PC-9 (cell line): ENCODE measurements at regions not wholly inside any gene's neighbourhood (a gene's known extent, or its start where the extent isn't known, plus 50 kb on each side); places are given as distances from the start of the nearest gene placed in this dataset.

ENCODE experiments used
- BruUV-seq: library from RNA; stranded (reverse); fragments of 400-500 nt; replicated peaks from 2 replicates; lab custom pipeline; 2021; lab: Mats Ljungman, UMichigan
- CTCF ChIA-PET: fragments of 300-600 bp; sonication (Branson Sonifier 250); formaldehyde crosslinking; loops from one replicate; lab custom pipeline; 2022; ENCODE audit warnings: antibody characterized with exemption; lab: Charles Lee
- POLR2A ChIA-PET: fragments of 300-600 bp; sonication (Branson Sonifier 250); formaldehyde crosslinking; loops from one replicate; lab custom pipeline; 2022; ENCODE audit warnings: antibody characterized with exemption; ENCODE audit not compliant: unreplicated experiment; lab: Charles Lee
- DNase-seq, 2 experiments: peaks; one replicate each; pipeline versions ENCODE4 v3.0.0 to v3.0.0-alpha.2; 2015 to 2022; ENCODE audit warnings: mixed read lengths in 1 of 2
- H2AFZ ChIP-seq: fragments of 200-600 bp; sonication (generic); 2 replicates; pipeline ENCODE4 v1.8.1; 2017; ENCODE audit warnings: antibody characterized with exemption
- H3F3A ChIP-seq: fragments of 200-600 bp; sonication (generic); 2 replicates; pipeline ENCODE4 v1.8.1; 2017; ENCODE audit warnings: antibody characterized with exemption, mild to moderate bottlenecking, low read depth; ENCODE audit not compliant: insufficient read depth
- H3K27ac ChIP-seq: fragments of 200-600 bp; sonication (generic); 2 replicates; pipeline ENCODE4 v1.6.1; 2016; ENCODE audit warnings: mixed run types
- H3K27me3 ChIP-seq: fragments of 200-600 bp; sonication (generic); 2 replicates; pipeline ENCODE4 v1.6.1; 2016; ENCODE audit warnings: low read depth, mixed run types; ENCODE audit not compliant: insufficient read depth
- H3K36me3 ChIP-seq: fragments of 200-600 bp; sonication (generic); 2 replicates; pipeline ENCODE4 v1.6.1; 2016; ENCODE audit warnings: low read depth, mixed run types
- H3K4me1 ChIP-seq: fragments of 200-600 bp; sonication (generic); replicated peaks from 2 replicates; pipeline ENCODE4 v1.6.1; 2016; ENCODE audit warnings: mixed run types; ENCODE audit not compliant: insufficient read depth
- H3K4me2 ChIP-seq: fragments of 200-600 bp; sonication (generic); 2 replicates; pipeline ENCODE4 v1.6.1; 2017; ENCODE audit warnings: mixed run types
- H3K4me3 ChIP-seq: fragments of 200-600 bp; sonication (generic); 2 replicates; pipeline ENCODE4 v1.6.1; 2016; ENCODE audit warnings: mixed run types
- H3K79me2 ChIP-seq: fragments of 200-600 bp; sonication (generic); 2 replicates; pipeline ENCODE4 v1.6.1; 2017; ENCODE audit warnings: low read depth, mixed run types
- H3K9me2 ChIP-seq: fragments of 200-600 bp; sonication (generic); 2 replicates; pipeline ENCODE4 v1.8.1; 2017; ENCODE audit warnings: mild to moderate bottlenecking; ENCODE audit not compliant: insufficient read depth
- H3K9me3 ChIP-seq: fragments of 200-600 bp; sonication (generic); 2 replicates; pipeline ENCODE4 v1.8.1; 2016; ENCODE audit warnings: low read depth; ENCODE audit not compliant: insufficient read depth
- H4K20me1 ChIP-seq: fragments of 200-600 bp; sonication (generic); 2 replicates; pipeline ENCODE4 v1.8.1; 2017; ENCODE audit not compliant: insufficient read depth
- CTCF ChIP-seq: fragments of 200-600 bp; sonication (generic); conservative IDR thresholded peaks from 2 replicates; pipeline ENCODE4 v1.6.1; 2017; ENCODE audit warnings: mixed run types, antibody characterized with exemption, mild to moderate bottlenecking, moderate library complexity
- EZH2 ChIP-seq: fragments of 200-600 bp; sonication (generic); IDR thresholded peaks from 2 replicates; pipeline ENCODE4 v1.8.0; 2017; ENCODE audit warnings: antibody characterized with exemption, low read depth
- intact Hi-C: fragments of 100-400 bp; cut with micrococcal nuclease; formaldehyde crosslinking; loops from one replicate; pipeline ENCODE4 v1.10.0; 2022; ENCODE audit not compliant: unreplicated experiment

- POLR2A ChIA-PET = no interaction called here
- no peaks in the 10 kb centered on the region for H4K20me1 ChIP-seq
- TF ChIP-seq CTCF = peak; percentile 51
- TF ChIP-seq EZH2 = no peak
- H2AFZ ChIP-seq = no peak overlapping the region
- CTCF ChIA-PET = no interaction called here
- H3K4me1 ChIP-seq = no peaks in the 10 kb centered on the region
- H3K36me3 ChIP-seq = no peaks in the 10 kb centered on the region
- no peak overlapping the region for H3K4me3 ChIP-seq
- H3K9me2 ChIP-seq = no peaks in the 10 kb centered on the region
- no peak overlapping the region for H3K4me2 ChIP-seq
- no peaks in the 10 kb centered on the region for H3F3A ChIP-seq
- H3K79me2 ChIP-seq = no peaks in the 10 kb centered on the region
- H3K9me3 ChIP-seq = no peaks in the 10 kb centered on the region
- intact Hi-C loops = no loop called here
- no TSS peak for BruUV-seq
- H3K27me3 ChIP-seq = no peaks in the 10 kb centered on the region
- no peak overlapping the region for H3K27ac ChIP-seq
- DNase-seq = no peak
Measured at GRCh38 chrX:141467442-141467841, 117.1 kb downstream of the SPANXA1 start.

- H3K4me1 ChIP-seq = no peaks in the 10 kb centered on the region
- POLR2A ChIA-PET = no interaction called here
- no peak for DNase-seq
- no peak overlapping the region for H3K4me3 ChIP-seq
- no peaks in the 10 kb centered on the region for H3K36me3 ChIP-seq
- no peaks in the 10 kb centered on the region for H3K79me2 ChIP-seq
- no peaks in the 10 kb centered on the region for H3K27me3 ChIP-seq
- TF ChIP-seq CTCF (no peak), EZH2 (no peak)
- intact Hi-C loops = no loop called here
- no peaks in the 10 kb centered on the region for H3K9me2 ChIP-seq
- H3K4me2 ChIP-seq = no peak overlapping the region
- no TSS peak for BruUV-seq
- H2AFZ ChIP-seq = no peak overlapping the region
- H3K9me3 ChIP-seq = 0 out of 2 replicates have a peak, but pooled peaks cover 3% of the 10 kb centered on the region
- H4K20me1 ChIP-seq = no peaks in the 10 kb centered on the region
- CTCF ChIA-PET = no interaction called here
- H3K27ac ChIP-seq = no peak overlapping the region
- H3F3A ChIP-seq = no peaks in the 10 kb centered on the region
Measured at GRCh38 chrX:141455103-141455502, 129.4 kb downstream of the SPANXA1 start.

GRCh38 chrX:141443922-141444321, 140.6 kb downstream of the SPANXA1 start:
- CTCF ChIA-PET = no interaction called here
- H3F3A ChIP-seq = no peaks in the 10 kb centered on the region

More at GRCh38 chrX:141443922-141444321, 140.6 kb downstream of the SPANXA1 start:
- DNase-seq = no peak
- no peaks in the 10 kb centered on the region for H4K20me1 ChIP-seq
- no peak overlapping the region for H2AFZ ChIP-seq
- H3K4me2 ChIP-seq = no peak overlapping the region
- no peak overlapping the region for H3K27ac ChIP-seq
- intact Hi-C loops = no loop called here
- POLR2A ChIA-PET = no interaction called here
- no peak overlapping the region for H3K4me3 ChIP-seq
- no peaks in the 10 kb centered on the region for H3K36me3 ChIP-seq
- no TSS peak for BruUV-seq
- no peaks in the 10 kb centered on the region for H3K9me2 ChIP-seq
- no peaks in the 10 kb centered on the region for H3K9me3 ChIP-seq
- no peaks in the 10 kb centered on the region for H3K4me1 ChIP-seq
- H3K79me2 ChIP-seq = no peaks in the 10 kb centered on the region
- no peaks in the 10 kb centered on the region for H3K27me3 ChIP-seq
- TF ChIP-seq EZH2 (no peak), CTCF (no peak)
